ENCODE measurements at regions not wholly inside any gene's neighbourhood (a gene's known extent, or its start where the extent isn't known, plus 50 kb on each side); places are given as distances from the start of the nearest gene placed in this dataset.

DNA sequence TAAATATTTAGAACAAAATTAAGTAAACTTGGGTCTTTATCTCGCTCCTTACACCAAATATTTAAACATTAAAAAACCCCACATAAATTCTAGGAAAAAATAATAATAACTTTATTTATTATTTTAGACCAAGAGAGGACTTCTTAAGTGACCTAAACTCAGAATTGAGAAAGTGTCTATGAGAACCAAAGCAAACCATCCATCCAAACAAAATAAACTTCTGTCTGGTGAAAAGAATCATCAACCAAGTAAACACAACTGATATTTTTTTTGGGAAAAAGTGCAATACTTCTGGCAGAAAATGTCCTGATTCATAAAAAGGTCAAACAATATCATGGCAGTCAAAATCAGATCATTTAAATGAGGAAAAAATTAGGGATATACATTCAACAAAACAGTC is 533.0 kb downstream of the SPRY1 start:
- TF ChIP-seq, protein P1, sequence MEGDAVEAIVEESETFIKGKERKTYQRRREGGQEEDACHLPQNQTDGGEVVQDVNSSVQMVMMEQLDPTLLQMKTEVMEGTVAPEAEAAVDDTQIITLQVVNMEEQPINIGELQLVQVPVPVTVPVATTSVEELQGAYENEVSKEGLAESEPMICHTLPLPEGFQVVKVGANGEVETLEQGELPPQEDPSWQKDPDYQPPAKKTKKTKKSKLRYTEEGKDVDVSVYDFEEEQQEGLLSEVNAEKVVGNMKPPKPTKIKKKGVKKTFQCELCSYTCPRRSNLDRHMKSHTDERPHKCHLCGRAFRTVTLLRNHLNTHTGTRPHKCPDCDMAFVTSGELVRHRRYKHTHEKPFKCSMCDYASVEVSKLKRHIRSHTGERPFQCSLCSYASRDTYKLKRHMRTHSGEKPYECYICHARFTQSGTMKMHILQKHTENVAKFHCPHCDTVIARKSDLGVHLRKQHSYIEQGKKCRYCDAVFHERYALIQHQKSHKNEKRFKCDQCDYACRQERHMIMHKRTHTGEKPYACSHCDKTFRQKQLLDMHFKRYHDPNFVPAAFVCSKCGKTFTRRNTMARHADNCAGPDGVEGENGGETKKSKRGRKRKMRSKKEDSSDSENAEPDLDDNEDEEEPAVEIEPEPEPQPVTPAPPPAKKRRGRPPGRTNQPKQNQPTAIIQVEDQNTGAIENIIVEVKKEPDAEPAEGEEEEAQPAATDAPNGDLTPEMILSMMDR (IDR thresholded peaks at IDR 0.05; ENCODE audit: low read length), result no peak
- TF ChIP-seq EZH2 (IDR thresholded peaks at IDR 0.05; ENCODE audit: borderline replicate concordance, low read length), result no peak
